SW 1271 (cell line): ENCODE measurements at regions not wholly inside any gene's neighbourhood (a gene's known extent, or its start where the extent isn't known, plus 50 kb on each side); places are given as distances from the start of the nearest gene placed in this dataset.
"Not testable (repeated sequence)": the region's sequence is repeated elsewhere in the genome, so short reads cannot be mapped to it uniquely, and the experiment has no call there.

Source experiments
- DNase-seq, 2 experiments: peaks; one replicate each; lab custom pipeline; 2025; lab: John Stamatoyannopoulos, UW

DNA sequence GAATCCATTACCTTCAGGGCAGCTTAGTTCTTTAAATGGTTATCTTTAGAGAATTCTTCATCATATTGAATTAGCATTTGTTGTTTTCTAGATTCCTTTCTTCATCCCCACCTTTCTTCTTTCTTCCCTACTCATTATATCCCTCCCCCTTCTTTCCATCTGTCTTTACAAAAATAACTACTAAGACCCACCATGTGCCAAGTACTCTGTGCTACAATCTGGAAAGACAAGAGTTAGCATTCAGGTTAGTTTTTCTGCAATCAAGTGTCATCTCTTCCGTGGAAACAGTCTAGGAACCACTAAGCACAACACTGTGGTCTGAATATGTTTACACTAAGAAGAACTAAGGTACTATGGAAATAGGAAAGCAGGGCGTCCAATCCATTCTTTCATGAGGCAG is 897.4 kb upstream of the TENM4 start:
- DNase-seq: no peak

DNA sequence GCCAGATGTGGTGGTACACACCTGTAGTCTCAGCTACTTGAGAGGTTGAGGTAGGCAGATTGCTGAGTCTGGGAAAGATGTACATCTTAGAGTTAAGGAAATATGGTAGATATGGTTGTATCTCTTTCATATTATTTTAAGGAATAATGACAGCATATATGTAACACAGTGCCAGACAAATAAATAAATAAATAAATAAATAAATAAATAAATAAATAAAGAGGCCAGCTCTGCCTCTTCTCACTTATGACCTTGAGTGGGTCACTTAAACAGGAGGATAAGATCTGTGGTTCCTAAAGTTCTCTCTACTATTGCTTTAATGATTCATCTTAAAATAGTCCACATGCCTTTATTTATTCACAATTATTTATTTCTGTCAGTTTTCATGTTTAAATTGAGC is 890.9 kb upstream of the TENM4 start:
- DNase-seq: no peak

DNA sequence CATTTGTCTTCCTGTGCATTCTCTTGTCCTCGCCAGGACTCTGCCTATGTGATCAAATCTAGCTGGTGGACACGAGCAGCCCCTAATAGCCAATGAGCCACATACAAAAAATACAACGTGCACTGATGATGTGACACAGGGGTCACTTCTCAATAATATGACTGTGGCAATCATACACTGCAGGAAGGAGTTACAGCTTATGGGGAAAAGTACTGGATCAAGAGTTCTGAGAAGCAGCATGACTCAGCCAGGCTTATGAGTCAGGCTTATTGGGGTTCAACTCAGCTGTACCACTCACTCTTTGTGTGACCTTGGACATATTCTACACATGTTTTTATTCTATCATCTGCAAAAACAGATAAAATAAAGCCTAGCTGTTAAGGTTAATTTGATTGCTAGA is 889.4 kb upstream of the TENM4 start:
- DNase-seq: no peak

DNA sequence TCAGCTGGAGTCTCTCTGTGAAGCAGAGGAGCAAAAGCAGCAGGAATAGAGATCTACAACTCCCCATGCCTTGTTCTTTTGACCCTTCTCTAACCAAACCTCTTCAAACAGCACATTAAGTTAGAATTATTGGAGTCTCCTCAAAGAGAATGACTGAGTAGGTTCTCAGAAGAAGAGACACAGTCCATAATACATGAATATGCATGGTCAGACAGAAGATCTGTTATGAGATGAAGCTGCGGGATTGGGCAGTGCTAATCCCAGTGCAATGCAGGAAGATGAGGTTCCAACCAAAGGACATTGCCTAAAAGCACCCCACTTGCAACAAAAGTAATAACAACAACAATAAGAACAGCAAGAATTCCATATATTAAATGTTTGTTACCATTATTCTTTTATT is 887.9 kb upstream of the TENM4 start:
- no peak for DNase-seq

DNA sequence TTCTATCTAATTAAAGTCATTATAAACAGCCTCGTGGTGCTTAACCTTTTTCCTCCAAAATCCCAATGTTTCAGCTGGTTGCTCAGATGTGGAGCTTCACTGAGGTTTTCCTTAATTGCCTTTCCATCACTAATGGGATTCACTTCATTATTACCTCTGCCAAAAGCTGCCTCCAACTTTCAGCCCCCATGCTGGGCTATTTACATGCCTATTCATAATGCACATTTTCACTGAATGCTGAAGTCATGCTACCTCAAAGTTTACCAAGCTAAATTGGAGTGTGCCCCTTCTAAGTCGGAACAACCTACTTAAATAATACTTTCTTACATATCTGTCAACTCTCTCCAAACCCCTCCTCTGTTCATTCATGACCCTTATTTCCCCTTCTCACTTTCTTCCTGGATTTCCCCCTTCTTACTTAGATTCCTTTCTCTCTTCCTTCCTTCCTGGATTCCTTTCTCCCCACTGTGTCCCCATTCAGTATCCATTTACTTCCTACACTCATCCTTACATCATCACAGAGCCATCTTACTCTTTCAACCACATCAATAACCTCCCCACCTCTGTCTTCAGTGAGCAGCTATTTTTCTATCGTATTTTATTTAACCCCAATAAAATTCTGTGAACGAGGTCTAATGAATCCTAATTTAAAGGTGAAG is 887.3 kb upstream of the TENM4 start:
- DNase-seq: no peak

DNA sequence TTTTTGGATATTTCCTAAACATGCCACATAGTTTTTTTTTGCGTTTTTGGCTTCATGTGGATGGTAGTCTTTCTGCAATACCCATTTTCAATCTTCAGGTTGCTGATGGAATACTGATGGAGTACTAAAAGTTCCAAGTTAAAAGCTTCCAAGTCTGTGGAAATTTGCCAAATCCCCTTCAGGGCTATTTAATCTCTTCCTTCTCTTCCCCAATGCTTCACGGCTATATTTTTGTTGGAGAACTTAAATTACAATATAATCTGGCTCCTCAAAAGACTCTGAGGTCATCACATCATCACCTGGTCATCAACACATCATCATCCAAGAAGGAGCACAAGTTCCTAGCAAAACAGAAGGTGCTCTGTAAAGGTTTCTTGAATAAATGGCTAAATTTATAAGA is 881.0 kb upstream of the TENM4 start:
- DNase-seq: no peak

DNA sequence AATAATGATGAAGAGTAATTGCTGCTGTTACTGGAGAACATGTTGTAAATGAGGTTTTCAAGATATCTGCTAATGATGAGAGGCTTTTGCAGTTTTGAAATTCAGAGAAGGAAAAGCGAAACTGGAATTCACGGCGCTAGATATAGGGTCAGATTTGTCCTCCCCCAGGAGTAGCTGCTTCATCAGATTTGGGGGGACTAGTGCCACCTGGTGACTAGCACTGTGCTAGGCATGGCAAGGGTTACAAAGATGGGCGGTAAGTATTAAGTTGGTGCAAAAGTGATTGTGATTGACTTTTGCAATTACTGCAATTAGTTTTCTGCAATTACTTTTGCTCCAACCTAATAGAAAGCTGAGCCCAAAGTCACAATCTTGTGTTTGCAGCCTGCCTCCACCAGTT is 879.9 kb upstream of the TENM4 start:
- DNase-seq: no peak

DNA sequence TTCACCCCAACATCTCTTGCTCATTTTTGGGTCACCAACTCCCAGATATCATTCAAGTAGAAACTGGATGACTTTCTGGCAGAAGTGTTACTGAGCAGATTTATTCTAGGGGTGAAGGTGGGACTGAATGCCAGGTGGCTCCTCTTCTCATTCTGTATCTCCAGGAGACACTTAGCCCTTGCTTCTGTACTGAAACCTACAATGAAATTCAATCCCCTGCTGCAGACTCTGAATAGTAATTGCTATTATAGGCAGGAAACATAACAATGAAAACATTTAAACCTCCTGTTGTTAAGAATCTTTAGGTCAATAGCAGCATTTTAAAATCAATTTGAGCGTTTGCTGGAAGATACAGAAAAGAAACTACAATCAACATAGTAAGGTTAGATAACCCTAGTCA is 879.4 kb upstream of the TENM4 start:
- no peak for DNase-seq

DNA sequence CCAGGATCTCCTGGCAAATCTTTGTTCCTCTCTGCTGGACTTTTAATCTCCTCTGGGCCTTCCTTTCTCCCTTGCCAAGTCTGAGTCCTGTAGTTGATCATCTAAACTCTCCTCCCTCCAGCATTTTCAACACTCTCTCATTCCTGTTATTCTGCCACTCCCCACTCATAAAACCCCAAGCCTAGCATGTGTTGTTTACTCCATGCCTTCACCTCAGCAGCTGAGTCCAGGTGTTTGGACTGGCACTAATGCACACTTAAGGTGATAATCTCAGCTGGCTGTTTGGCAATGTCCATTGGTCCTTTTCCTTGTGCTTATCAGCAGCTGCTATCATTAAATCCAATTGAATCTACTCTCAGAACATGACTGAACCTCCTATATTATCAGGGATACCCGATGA is 876.8 kb upstream of the TENM4 start:
- DNase-seq: no peak

DNA sequence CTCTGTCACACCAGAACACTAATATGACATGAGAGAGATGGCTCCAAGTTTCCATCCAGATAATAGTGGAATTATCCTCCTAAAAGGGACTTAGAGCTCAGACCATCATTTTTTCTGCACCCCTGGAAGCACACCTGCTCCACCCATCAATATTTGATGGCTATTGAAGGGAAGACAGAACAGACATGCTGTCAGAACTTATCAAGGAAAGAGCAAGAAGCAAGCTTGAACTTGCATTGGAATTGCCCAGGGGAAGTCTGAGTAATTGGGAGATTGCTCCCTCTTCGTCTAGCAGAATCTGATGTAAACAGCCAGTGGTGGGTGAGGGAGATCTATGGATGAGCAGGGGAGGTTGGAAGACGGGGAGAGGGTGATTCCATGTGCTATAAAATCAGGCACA is 874.4 kb upstream of the TENM4 start:
- no peak for DNase-seq

DNA sequence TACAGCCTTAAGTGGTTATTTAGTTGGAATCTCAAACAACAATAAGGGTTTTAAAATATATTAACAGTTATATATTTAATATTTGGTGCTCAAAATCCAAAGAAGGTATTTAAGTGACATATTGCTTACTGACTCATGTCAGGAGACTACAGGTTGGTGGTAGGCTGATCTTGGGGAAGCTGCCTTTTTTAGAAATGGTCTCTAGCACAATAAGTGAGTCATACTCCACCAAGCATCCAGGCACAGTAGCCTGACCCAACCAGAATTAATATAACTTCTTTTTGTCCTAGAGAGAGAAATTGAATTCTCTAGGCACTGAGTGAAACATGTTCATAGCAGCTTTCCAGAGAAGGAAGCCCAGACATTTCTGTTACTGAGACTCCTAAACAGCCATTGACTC is 868.5 kb upstream of the TENM4 start:
- no peak for DNase-seq

DNA sequence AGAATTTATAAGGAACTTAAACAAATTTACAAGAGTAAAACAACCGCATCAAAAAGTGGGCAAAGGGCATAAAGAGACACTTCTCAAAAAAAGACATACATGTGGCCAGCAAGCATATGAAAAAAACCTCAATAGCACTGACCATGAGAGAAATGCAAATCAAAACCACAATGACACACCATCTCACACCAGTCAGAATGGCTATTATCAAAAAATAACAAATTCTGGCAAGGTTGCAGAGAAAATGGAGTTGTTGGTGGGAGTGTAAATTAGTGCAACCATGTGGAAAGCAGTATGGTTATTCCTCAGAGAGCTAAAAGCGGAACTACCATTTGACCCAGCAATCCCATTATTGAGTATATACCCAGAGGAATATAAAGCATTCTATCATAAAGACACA is 866.8 kb upstream of the TENM4 start:
- no peak for DNase-seq

DNA sequence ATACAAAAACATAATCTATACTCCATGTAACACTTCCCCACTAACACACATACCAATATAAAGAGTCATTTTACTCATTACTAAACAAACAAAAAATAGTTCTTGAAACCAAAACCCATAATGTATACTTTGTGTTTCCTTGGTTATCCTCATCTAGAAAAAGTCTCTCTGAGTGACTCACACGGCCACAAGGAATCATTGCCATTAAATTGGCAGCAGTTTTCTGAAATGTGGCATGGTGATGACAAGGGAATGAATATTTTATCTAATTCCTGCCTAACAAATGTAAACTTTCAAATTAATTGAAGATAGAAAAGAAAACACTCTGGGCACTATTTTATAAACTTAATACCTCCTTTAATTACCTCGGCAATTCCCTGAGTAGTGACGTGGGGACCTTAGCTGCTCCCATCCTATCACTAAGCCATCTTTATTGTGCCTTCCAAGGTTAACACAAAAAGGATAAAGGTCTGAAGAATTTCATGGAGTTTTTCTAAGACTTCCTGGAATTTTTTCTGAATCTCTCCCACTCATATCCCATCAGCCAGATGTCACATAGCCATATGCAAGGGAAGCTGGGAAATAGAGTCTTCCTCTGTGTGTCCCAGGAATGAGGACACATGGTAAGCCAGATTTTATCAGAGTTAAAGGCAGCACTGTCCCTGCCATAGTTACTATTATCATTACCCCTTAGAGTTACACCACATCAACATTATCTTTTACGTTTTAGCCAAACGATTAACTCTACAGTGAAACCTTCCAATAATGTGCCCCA is 857.2 kb upstream of the TENM4 start:
- peak; percentile 35 to 71 for DNase-seq

DNA sequence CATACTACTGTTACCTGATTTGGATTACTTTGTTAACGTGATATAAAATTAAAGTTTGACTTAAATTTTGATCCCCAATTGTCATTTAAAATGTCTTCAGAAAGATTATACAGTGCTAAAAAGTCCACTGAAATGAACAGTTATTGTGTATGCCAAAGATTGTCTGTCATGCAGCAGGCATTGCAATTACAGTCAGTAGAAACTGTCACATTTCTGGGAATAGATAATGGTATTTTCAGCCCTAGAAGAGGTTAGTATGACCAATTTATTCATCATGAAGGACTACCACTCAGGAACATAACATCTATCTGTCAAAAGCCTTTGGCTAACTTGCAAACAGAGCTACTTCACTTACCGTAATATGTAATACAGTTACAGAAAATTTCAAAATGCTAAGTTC is 852.5 kb upstream of the TENM4 start:
- DNase-seq: no peak

DNA sequence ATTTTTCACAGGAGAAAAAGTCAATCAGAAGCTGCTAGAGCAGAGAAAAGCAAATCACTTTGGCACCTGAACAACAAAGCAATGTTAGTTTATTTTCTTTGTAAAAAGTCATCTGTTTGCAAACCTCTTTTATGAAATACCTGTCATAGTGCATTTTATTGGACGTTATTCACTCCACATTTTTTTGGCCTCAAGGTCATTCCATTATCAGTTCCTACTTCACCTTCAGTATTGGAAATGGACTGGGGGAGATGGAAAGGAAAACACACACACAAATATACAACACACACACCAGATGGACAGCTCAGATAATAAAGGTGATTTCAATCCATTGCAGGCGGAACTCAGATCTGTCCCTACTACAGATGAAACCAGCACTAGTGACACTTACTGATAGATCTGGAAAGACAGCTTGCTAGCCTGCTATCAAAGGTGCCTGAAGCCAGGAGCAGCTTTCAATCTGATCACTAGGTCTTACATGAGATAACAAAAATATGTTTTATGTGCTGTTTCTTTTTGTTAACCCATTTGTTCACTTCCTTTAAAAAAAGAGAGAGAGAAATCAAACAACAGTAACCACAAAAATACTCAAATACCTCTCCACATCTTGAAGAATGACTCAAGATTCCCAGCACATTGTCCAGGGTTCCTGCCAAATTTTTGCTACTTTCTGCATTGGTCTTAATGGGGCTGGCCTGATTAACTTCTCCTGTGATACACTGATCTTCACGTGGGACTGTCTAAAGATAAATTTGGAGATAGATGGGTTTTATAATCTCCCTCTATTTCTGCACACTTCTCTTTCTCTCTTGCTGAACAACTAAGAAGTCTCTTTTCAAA is 844.3 kb upstream of the TENM4 start:
- no peak for DNase-seq

DNA sequence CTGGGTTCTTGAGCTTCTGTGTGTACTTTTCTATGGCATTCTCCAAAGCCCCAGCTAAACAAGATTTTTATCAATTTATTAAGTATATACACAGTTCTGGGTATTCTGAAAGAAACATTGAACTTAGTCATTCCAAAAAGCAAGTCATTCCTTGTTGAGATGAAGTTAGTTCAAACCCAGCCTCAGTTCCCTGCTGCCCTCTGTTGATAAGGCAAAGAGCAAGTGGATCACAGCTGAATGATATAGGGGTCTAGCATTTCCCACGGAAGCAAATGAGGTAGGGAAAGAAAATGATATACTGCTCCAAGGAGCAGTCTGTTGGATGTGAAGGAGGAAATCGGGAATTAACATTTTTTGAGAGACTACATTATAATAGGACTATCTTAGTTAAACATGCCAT is 841.8 kb upstream of the TENM4 start:
- no peak for DNase-seq

DNA sequence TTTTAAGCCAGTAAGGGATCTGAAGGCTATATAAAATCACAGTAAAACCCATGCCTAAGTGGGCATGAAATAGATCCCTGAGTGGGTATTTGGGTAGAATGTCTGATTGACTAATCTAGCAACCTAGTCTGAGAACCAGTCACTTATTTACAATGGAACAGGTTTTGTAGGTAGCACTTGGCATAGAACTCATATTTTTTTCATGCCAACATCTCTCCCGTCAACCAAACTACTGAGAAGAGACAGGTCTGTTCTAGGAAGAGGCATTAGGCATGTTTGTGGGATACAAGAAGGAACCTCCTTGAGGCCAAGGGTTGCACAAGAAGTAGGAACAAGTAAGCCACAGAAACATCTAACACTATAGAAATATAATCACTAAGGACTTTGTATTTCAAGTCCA is 840.4 kb upstream of the TENM4 start:
- no peak for DNase-seq

DNA sequence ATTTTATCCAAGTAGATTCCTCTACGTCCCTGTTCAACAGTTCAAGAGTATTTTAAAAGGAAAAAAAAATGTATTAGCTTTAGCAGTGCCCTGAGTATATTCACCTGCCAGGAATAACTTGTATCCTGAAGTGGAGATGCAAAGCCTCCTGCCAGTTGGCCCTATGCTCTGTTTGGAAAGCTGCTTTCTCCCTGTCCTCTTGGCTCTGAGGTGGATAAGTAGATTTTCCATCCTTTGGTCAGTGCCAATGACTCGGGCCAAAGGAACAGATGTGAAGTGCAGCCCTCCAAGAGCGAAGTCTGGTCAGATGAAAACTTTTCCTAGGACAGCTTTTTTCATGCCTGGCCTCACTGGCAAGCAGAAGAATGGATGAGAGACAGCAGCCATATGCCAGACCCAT is 839.9 kb upstream of the TENM4 start:
- DNase-seq: no peak

DNA sequence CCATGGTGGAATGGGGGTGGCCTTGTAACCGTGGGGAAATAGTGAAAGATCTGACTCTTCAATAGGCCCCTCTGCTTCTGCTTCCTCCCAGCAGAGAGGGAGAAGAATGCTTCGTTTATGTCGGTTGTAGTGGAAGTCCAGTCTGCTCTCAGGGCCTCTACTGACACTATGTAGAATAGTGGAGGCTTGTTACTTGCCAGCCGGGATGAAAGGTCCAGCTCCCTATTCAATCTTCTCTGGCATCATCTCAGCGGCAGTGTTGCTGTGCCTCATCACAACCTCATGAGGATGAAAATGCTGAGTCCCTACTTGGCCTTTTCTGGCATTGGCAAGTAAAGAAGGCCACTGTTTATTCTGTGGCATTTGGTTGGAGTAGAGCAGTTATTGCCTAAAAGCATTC is 820.9 kb upstream of the TENM4 start:
- no peak for DNase-seq

DNA sequence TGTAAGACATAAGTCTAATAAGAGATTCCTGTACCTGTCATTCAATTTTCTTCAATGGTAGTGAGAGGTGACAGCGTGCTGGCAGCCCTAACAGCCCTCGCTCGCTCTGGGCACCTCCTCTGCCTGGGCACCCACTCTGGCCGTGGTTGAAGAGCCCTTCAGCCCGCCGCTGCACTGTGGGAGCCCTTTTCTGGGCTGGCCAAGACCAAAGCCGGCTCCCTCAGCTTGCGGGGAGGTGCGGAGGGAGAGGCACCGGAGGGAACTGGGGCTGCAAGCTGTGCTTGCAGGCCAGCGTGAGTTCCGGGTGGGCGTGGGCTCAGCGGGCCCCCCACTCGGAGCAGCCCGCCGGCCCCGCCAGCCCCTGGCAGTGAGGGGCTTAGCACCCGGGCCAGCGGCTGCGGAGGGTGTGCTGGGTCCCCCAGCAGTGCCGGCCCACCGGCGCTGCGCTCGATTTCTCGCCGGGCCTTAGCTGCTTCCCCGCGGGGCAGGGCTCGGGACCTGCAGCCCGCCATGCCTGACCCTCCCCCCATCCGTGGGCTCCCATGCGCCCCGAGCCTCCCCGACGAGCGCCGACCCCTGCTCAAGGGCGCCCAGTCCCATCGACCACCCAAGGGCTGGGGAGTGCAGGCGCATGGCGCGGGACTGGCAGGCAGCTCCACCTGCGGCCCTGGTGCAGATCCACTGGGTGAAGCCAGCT is 816.6 kb upstream of the TENM4 start:
- DNase-seq: not testable (repeated sequence)

DNA sequence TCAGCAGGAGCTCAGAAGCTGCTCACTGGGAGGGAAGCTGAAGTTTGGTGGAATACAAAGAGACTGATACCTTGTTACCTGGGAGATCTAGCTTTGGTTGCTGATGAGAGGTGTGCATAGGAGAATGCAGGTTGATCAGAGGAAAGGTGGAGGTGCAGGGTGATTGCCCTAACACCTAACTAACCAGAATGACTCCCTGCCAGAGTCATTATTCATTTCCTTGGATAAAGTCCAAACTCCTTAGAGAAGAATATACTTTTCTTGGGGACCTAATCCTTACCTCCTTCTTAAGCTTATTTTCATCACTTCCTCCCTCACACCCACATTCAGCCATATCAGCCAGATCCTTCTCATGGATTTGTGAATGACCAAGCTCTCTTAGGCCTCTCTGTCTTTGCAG is 814.2 kb upstream of the TENM4 start:
- DNase-seq: no peak

DNA sequence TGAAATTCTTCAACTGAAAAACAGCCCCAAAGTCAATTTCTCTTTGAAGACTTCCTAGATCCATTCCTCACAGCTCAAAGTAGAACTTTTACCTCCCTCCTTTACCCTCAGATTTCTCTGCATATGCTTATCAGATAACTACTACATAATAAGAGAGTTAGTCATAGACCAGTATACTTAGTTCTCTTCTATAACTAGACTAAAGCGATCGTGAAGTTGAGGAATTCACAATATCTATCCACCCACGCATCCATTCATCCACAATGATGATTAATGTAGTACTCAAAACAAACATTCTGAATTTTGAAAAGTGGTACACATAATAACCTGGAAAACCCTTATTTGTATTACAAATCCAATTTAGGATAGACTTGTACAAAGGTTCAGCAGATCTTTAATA is 800.9 kb upstream of the TENM4 start:
- DNase-seq: no peak

DNA sequence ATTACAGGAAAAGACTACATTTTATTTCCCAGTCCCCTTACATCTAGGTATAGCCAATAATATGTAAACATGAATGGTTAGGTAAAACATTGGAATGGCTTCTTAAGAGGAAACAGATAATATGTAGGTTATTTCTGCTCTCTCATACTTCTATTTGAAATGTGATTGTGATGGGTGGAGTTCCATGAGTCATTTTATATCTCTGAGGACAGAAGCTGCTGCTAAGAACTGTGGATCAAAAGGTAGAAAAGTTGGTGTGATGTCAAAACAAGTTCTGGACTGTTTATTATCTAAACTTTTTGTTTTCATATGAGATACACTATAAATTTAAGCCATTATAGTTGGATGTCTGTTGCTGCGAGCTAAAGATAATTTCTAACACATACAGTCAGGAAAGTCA is 799.4 kb upstream of the TENM4 start:
- no peak for DNase-seq
